Neural crest cell (in vitro differentiated cells): ENCODE measurements at regions not wholly inside any gene's neighbourhood (a gene's known extent, or its start where the extent isn't known, plus 50 kb on each side); places are given as distances from the start of the nearest gene placed in this dataset.

ENCODE experiments used
- DNase-seq: peaks from one replicate; pipeline ENCODE4 v3.0.0; 2021; ENCODE audit warnings: low read depth, mixed read lengths, low spot score
- H3K27ac Mint-ChIP-seq: one replicate; pipeline ENCODE4 v1.8.0; 2021; ENCODE audit warnings: mild to moderate bottlenecking, mixed read lengths; ENCODE audit not compliant: unreplicated experiment
- H3K27me3 Mint-ChIP-seq: 2 replicates; pipeline ENCODE4 v1.8.0; 2021; ENCODE audit warnings: low read depth, mild to moderate bottlenecking, mixed read lengths
- H3K36me3 Mint-ChIP-seq: 2 replicates; pipeline ENCODE4 v1.8.0; 2021; ENCODE audit warnings: low read depth, mild to moderate bottlenecking, mixed read lengths
- H3K4me1 Mint-ChIP-seq: 2 replicates; pipeline ENCODE4 v1.8.0; 2021; ENCODE audit warnings: mixed read lengths
- H3K4me3 Mint-ChIP-seq: one replicate; pipeline ENCODE4 v1.8.0; 2021; ENCODE audit warnings: mild to moderate bottlenecking, mixed read lengths
- H3K9me3 Mint-ChIP-seq: 2 replicates; pipeline ENCODE4 v1.8.0; 2021; ENCODE audit warnings: mixed read lengths
- TF ChIP-seq, protein P1 (sequence below): fragments of 200-600 bp; sonication (generic); conservative IDR thresholded peaks from 2 replicates; pipeline ENCODE4 v1.5.0; 2021; ENCODE audit warnings: antibody characterized with exemption, mild to moderate bottlenecking

DNA sequence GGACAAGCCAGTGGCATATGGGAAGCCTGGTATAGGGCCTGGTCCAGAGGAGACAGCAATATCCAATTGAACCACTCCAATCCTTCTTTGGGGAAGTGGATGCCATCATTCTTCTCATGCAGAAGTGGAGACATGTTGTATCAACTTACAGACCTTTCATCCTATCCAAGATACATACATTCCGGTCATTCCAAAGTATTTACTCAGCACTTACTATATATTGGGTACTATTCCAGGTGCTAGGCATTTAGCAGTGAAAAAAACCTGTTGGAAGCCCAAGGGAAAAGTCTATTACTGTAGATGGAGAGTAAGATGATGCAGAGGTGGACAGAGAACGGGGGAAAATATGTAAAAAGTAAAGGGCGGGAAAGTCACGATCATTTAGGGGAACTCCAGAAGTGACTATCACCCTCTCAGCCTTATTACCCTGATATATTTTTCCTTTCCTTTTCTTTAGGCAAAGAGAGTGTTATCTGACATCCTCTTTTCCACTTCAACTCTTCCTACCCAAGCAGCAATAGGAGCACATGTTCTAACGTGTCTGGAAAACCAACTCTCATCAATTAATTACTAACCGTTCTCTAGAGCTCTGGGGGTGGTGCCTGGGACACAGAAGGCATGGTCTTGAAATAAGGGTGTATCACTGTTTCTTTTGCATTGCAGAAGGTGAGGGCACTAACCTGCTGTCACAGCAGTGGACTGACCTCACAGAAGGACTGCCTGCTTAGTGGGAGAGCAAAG is 210.1 kb upstream of the MAF start:
- H3K4me1 Mint-ChIP-seq = peaks cover 7% of the 10 kb centered on the region
- no peak overlapping the region for H3K27ac Mint-ChIP-seq
- H3K4me3 Mint-ChIP-seq = no peak overlapping the region
- no peak for DNase-seq
- peaks cover 2% of the 10 kb centered on the region for H3K27me3 Mint-ChIP-seq
- H3K9me3 Mint-ChIP-seq = peaks cover 10% of the 10 kb centered on the region
- TF ChIP-seq, protein P1, sequence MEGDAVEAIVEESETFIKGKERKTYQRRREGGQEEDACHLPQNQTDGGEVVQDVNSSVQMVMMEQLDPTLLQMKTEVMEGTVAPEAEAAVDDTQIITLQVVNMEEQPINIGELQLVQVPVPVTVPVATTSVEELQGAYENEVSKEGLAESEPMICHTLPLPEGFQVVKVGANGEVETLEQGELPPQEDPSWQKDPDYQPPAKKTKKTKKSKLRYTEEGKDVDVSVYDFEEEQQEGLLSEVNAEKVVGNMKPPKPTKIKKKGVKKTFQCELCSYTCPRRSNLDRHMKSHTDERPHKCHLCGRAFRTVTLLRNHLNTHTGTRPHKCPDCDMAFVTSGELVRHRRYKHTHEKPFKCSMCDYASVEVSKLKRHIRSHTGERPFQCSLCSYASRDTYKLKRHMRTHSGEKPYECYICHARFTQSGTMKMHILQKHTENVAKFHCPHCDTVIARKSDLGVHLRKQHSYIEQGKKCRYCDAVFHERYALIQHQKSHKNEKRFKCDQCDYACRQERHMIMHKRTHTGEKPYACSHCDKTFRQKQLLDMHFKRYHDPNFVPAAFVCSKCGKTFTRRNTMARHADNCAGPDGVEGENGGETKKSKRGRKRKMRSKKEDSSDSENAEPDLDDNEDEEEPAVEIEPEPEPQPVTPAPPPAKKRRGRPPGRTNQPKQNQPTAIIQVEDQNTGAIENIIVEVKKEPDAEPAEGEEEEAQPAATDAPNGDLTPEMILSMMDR = no peak
- H3K36me3 Mint-ChIP-seq = peaks cover 3% of the 10 kb centered on the region

GRCh38 chr16:79809376-79809775 is 208.8 kb upstream of the MAF start:
- TF ChIP-seq, protein P1 = no peak
- Mint-ChIP-seq H3K36me3 (peaks cover 3% of the 10 kb centered on the region), H3K4me3 (no peak overlapping the region), H3K9me3 (peaks cover 10% of the 10 kb centered on the region), H3K4me1 (peaks cover 3% of the 10 kb centered on the region), H3K27ac (no peak overlapping the region), H3K27me3 (peaks cover 2% of the 10 kb centered on the region)
- no peak for DNase-seq

- TF ChIP-seq, protein P1 = no peak
- Mint-ChIP-seq H3K4me1 (peaks cover 3% of the 10 kb centered on the region), H3K36me3 (peaks cover 3% of the 10 kb centered on the region), H3K27ac (no peak overlapping the region), H3K27me3 (peaks cover 2% of the 10 kb centered on the region), H3K9me3 (peaks cover 10% of the 10 kb centered on the region), H3K4me3 (no peak overlapping the region)
- DNase-seq = no peak
These were observed 208.2 kb upstream of the MAF start for GRCh38 chr16:79808731-79809130.

DNA sequence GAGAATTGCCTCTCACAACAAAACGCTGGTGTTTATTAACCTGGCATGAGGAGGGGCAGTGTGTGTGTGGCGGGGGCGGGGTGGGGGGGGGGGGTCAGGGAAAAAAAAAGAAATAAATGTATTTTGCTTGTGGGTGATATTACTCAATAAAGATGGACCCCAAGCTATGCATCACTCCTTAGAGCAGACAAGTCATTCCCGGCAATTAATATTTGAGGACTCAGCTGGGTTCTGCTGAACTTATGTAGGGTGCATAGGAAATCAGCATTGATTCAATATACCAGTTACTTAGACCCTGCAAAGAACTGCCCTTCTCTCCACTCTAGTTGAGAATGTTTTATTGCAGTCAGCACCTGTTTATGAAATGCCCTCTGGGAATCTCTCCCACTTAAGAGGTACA is 206.2 kb upstream of the MAF start:
- TF ChIP-seq, protein P1 = no peak
- peaks cover 3% of the 10 kb centered on the region for H3K4me1 Mint-ChIP-seq
- no peak for DNase-seq
- peaks cover 3% of the 10 kb centered on the region for H3K36me3 Mint-ChIP-seq
- H3K27ac Mint-ChIP-seq = no peak overlapping the region
- H3K27me3 Mint-ChIP-seq = peaks cover 2% of the 10 kb centered on the region
- no peak overlapping the region for H3K4me3 Mint-ChIP-seq
- peaks cover 12% of the 10 kb centered on the region for H3K9me3 Mint-ChIP-seq

DNA sequence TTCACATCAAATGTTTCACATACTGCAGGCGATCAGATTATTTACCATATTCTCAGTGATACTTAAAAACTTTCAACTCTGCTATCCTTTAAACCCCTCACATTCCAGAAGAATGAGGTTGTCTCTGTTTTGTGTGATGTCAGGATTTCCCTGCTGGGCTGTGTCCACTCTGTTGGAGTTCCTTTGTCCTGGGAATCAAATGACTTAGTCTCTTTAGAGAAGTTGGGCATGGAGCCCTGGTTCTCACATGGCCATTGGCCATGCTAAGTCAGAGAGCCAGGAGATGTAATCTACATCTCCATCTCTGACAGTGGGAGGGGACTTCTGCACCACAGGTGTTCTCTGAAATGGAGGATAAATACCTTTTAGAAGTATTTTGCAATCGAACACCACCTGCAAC is 205.1 kb upstream of the MAF start:
- Mint-ChIP-seq H3K4me1 (peaks cover 3% of the 10 kb centered on the region), H3K4me3 (no peak overlapping the region), H3K36me3 (peaks cover 3% of the 10 kb centered on the region), H3K27ac (no peak overlapping the region), H3K27me3 (peaks cover 2% of the 10 kb centered on the region), H3K9me3 (peaks cover 12% of the 10 kb centered on the region)
- TF ChIP-seq, protein P1 = no peak
- DNase-seq = no peak
